Osteocyte (in vitro differentiated cells): ENCODE measurements at regions not wholly inside any gene's neighbourhood (a gene's known extent, or its start where the extent isn't known, plus 50 kb on each side); places are given as distances from the start of the nearest gene placed in this dataset.
A peak's percentile ranks its signal among the peaks of the same experiment; 100 is the strongest.
"Not testable (repeated sequence)": the region's sequence is repeated elsewhere in the genome, so short reads cannot be mapped to it uniquely, and the experiment has no call there.

Experiments
- DNase-seq: peaks from one replicate; pipeline ENCODE4 v3.0.0; 2021; ENCODE audit warnings: mixed read lengths; ENCODE audit not compliant: unreplicated experiment; ENCODE audit errors: extremely low spot score
- H3K27ac Mint-ChIP-seq: one replicate; pipeline ENCODE4 v1.8.0; 2021; ENCODE audit warnings: mild to moderate bottlenecking, mixed read lengths; ENCODE audit not compliant: unreplicated experiment
- H3K27me3 Mint-ChIP-seq: one replicate; pipeline ENCODE4 v1.8.0; 2021; ENCODE audit warnings: mixed read lengths; ENCODE audit not compliant: unreplicated experiment
- H3K36me3 Mint-ChIP-seq: one replicate; pipeline ENCODE4 v1.8.0; 2021; ENCODE audit warnings: mixed read lengths; ENCODE audit not compliant: unreplicated experiment
- H3K4me1 Mint-ChIP-seq: one replicate; pipeline ENCODE4 v1.8.0; 2021; ENCODE audit warnings: mixed read lengths; ENCODE audit not compliant: unreplicated experiment
- H3K4me3 Mint-ChIP-seq: one replicate; pipeline ENCODE4 v1.8.0; 2021; ENCODE audit warnings: mild to moderate bottlenecking, moderate library complexity, mixed read lengths; ENCODE audit not compliant: unreplicated experiment
- H3K9me3 Mint-ChIP-seq: one replicate; pipeline ENCODE4 v1.8.0; 2021; ENCODE audit warnings: mixed read lengths; ENCODE audit not compliant: unreplicated experiment
- CTCF ChIP-seq: fragments of 200-600 bp; sonication (generic); IDR thresholded peaks from 2 replicates; pipeline ENCODE4 v1.5.0; 2021; ENCODE audit warnings: antibody characterized with exemption, mild to moderate bottlenecking, moderate library complexity

- not testable (repeated sequence) for H3K27ac Mint-ChIP-seq, H3K4me3 Mint-ChIP-seq, H3K9me3 Mint-ChIP-seq, H3K4me1 Mint-ChIP-seq, H3K36me3 Mint-ChIP-seq, H3K27me3 Mint-ChIP-seq
- DNase-seq = peak; percentile 71
These were observed 154.7 kb downstream of the ATP6V0E2 start for GRCh38 chr7:150028344-150029012.

- not testable (repeated sequence) for DNase-seq, H3K9me3 Mint-ChIP-seq, H3K27me3 Mint-ChIP-seq, H3K36me3 Mint-ChIP-seq, H3K4me1 Mint-ChIP-seq, H3K27ac Mint-ChIP-seq, H3K4me3 Mint-ChIP-seq
These were observed 155.2 kb downstream of the ATP6V0E2 start for GRCh38 chr7:150029013-150029389.

GRCh38 chr7:150031733-150032132 is 158.0 kb downstream of the ATP6V0E2 start:
- H3K27me3 Mint-ChIP-seq, H3K4me1 Mint-ChIP-seq, H3K36me3 Mint-ChIP-seq, H3K4me3 Mint-ChIP-seq, DNase-seq, H3K27ac Mint-ChIP-seq, H3K9me3 Mint-ChIP-seq: not testable (repeated sequence)

- not testable (repeated sequence) for H3K9me3 Mint-ChIP-seq, H3K36me3 Mint-ChIP-seq, H3K27me3 Mint-ChIP-seq, H3K4me3 Mint-ChIP-seq, H3K4me1 Mint-ChIP-seq, H3K27ac Mint-ChIP-seq
- DNase-seq = peak; percentile 56
These were observed 159.9 kb downstream of the ATP6V0E2 start for GRCh38 chr7:150033711-150034110.

GRCh38 chr7:150035769-150036168 is 162.0 kb downstream of the ATP6V0E2 start:
- not testable (repeated sequence) for H3K36me3 Mint-ChIP-seq, H3K9me3 Mint-ChIP-seq, H3K27ac Mint-ChIP-seq, H3K4me1 Mint-ChIP-seq, H3K27me3 Mint-ChIP-seq, H3K4me3 Mint-ChIP-seq
- peak; percentile 78 for DNase-seq

GRCh38 chr7:150039061-150039460 is 165.3 kb downstream of the ATP6V0E2 start:
- not testable (repeated sequence) for H3K9me3 Mint-ChIP-seq, H3K4me3 Mint-ChIP-seq

GRCh38 chr7:150042281-150042680 is 168.5 kb downstream of the ATP6V0E2 start:
- not testable (repeated sequence) for DNase-seq, H3K27ac Mint-ChIP-seq, H3K4me3 Mint-ChIP-seq, H3K9me3 Mint-ChIP-seq, H3K4me1 Mint-ChIP-seq, H3K36me3 Mint-ChIP-seq
- H3K27me3 Mint-ChIP-seq = peaks cover 15% of the 10 kb centered on the region

More at GRCh38 chr7:150039061-150039460, 165.3 kb downstream of the ATP6V0E2 start:
- H3K27me3 Mint-ChIP-seq, H3K36me3 Mint-ChIP-seq, H3K27ac Mint-ChIP-seq, H3K4me1 Mint-ChIP-seq, DNase-seq: not testable (repeated sequence)

GRCh38 chr7:150044771-150045170 is 171.0 kb downstream of the ATP6V0E2 start:
- not testable (repeated sequence) for H3K36me3 Mint-ChIP-seq, H3K27ac Mint-ChIP-seq, DNase-seq, H3K4me3 Mint-ChIP-seq, H3K9me3 Mint-ChIP-seq
- peaks cover 23% of the 10 kb centered on the region for H3K27me3 Mint-ChIP-seq
- H3K4me1 Mint-ChIP-seq = peaks cover 10% of the 10 kb centered on the region

GRCh38 chr7:150045596-150045995 is 171.8 kb downstream of the ATP6V0E2 start:
- Mint-ChIP-seq H3K4me1 (peaks cover 10% of the 10 kb centered on the region), H3K27me3 (peaks cover 27% of the 10 kb centered on the region)
- not testable (repeated sequence) for DNase-seq, H3K9me3 Mint-ChIP-seq, H3K27ac Mint-ChIP-seq, H3K4me3 Mint-ChIP-seq, H3K36me3 Mint-ChIP-seq
- peak; percentile 63 for TF ChIP-seq CTCF

- Mint-ChIP-seq H3K27me3 (peaks cover 27% of the 10 kb centered on the region), H3K4me1 (peaks cover 10% of the 10 kb centered on the region), H3K4me3 (peak overlapping the region; percentile 64)
- not testable (repeated sequence) for H3K36me3 Mint-ChIP-seq, DNase-seq, H3K9me3 Mint-ChIP-seq, H3K27ac Mint-ChIP-seq
These were observed 172.8 kb downstream of the ATP6V0E2 start for GRCh38 chr7:150046290-150047194.

GRCh38 chr7:150047329-150047728 is 173.6 kb downstream of the ATP6V0E2 start:
- H3K4me3 Mint-ChIP-seq = peak overlapping the region; percentile 64
- peaks cover 10% of the 10 kb centered on the region for H3K4me1 Mint-ChIP-seq
- not testable (repeated sequence) for DNase-seq, H3K27ac Mint-ChIP-seq, H3K36me3 Mint-ChIP-seq, H3K9me3 Mint-ChIP-seq
- peaks cover 29% of the 10 kb centered on the region for H3K27me3 Mint-ChIP-seq
